ENCODE measurements at regions not wholly inside any gene's neighbourhood (a gene's known extent, or its start where the extent isn't known, plus 50 kb on each side); places are given as distances from the start of the nearest gene placed in this dataset.
"Not testable (repeated sequence)": the region's sequence is repeated elsewhere in the genome, so short reads cannot be mapped to it uniquely, and the experiment has no call there.

DNA sequence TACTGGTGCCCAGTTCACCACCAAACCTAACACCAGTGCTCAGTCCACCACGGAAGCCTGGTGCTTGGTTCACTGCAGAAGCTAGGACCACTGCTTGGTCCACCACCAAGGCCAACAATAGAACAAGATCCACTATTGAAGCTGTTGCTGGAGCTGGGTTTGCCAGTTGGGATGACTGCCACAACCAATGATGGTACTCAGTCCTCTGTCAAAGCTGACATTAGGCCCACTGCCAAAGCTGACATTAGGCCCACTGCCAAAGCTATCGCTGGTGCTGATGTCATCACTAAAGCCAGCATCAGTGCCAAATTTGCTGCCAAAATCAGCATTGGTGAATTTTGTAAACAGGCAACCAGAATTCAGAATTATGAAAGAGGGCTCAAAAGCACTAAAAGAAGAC, 1850.2 kb upstream of the RAG2 start:
- no peak for DNase-seq
- no peak overlapping the region for H3K4me3 ChIP-seq (ENCODE audit: insufficient read depth, low read depth, low read length)
- H3K27me3 ChIP-seq (ENCODE audit: control insufficient read depth, insufficient read depth, low read length): no peaks in the 10 kb centered on the region
- no peaks in the 10 kb centered on the region for H3K36me3 ChIP-seq (replicated peaks; ENCODE audit: control insufficient read depth, insufficient read depth, low read length)

DNA sequence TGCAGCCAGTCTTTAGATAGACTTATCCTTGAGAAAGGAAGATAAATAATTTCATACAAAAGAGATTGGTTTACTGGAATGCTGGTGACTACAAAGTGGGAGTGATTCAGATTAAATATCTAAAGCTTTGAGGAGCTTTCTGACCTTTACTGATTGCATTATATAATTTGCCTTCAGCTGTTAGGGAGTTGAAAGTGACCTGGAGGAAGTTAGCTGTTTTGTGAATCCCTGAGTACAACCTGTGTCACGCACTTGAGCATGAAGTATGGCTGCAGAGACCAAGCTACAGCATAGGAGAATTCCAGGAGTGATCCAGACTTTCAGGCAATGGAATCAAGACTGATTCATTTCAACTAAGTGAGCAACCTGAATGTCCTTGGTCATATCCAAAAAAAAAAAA, 1848.3 kb upstream of the RAG2 start:
- H3K36me3 ChIP-seq (replicated peaks; ENCODE audit: control insufficient read depth, insufficient read depth, low read length): no peaks in the 10 kb centered on the region
- no peak for DNase-seq
- no peak overlapping the region for H3K4me3 ChIP-seq (ENCODE audit: insufficient read depth, low read depth, low read length)
- no peaks in the 10 kb centered on the region for H3K27me3 ChIP-seq (ENCODE audit: control insufficient read depth, insufficient read depth, low read length)

DNA sequence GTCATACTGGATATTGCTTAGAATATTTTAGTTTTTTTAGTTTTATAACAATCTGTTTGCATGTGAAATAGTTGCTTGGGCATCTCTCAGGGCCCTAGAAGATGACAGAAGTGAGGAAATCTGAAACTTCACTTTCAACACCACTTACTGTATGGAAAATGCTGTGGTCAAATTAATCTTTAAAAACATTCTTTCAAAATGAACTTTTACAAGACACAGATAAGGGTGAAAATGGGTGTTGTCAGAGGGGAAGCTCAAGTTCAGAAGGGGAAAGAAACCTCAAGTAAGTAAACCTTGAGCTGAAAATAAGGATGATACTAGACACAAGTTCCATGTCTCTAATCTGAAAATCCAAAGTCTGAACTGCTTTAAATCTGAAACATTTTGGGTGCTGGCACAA, 1840.1 kb upstream of the RAG2 start:
- Histone ChIP-seq H3K36me3 (replicated peaks; ENCODE audit: control insufficient read depth, insufficient read depth, low read length) (no peaks in the 10 kb centered on the region), H3K27me3 (ENCODE audit: control insufficient read depth, insufficient read depth, low read length) (no peaks in the 10 kb centered on the region), H3K4me3 (ENCODE audit: insufficient read depth, low read depth, low read length) (no peak overlapping the region)
- no peak for DNase-seq

DNA sequence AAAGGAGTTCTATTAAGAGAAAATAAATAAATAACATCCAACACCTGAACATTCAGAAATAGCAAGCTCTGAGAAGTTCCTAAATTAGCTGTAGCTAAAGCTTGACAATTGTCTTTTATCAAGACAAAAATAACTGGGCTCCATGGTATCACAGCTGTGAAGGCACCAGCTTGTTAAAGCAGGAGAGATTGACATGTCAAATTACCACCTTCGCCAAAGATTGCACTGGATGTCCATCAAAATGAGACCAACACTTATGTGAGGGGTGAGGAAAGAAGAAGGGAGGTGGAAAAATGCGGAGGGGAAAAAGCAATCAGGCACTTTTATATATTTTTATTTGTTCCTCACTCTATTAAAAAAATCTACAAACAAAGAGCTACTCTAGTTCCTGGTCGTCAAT, 1827.5 kb upstream of the RAG2 start:
- Histone ChIP-seq H3K36me3 (replicated peaks; ENCODE audit: control insufficient read depth, insufficient read depth, low read length) (no peaks in the 10 kb centered on the region), H3K27me3 (ENCODE audit: control insufficient read depth, insufficient read depth, low read length) (no peaks in the 10 kb centered on the region), H3K4me3 (ENCODE audit: insufficient read depth, low read depth, low read length) (no peak overlapping the region)
- DNase-seq: no peak

DNA sequence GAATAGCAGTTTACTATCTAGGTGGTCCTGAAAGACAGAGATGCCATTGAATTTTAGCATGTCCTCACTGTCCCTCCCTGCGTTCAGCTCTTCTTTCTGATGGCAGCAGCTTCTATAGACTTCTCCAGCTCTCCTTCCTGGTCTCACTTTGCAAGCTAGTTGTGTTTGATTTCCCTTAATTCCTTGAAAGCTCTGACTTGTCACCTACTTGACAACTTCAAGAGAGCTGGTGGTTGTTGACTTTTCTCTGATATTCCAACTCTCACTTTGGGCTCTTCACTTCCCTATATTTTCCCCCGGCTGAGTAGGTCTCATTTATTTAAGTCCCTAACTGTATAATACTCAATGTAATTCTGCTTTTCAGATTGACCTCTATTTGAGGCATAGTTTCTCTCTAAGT, 1825.0 kb upstream of the RAG2 start:
- DNase-seq: no peak
- Histone ChIP-seq H3K27me3 (ENCODE audit: control insufficient read depth, insufficient read depth, low read length) (no peaks in the 10 kb centered on the region), H3K36me3 (replicated peaks; ENCODE audit: control insufficient read depth, insufficient read depth, low read length) (no peaks in the 10 kb centered on the region), H3K4me3 (ENCODE audit: insufficient read depth, low read depth, low read length) (no peak overlapping the region)

DNA sequence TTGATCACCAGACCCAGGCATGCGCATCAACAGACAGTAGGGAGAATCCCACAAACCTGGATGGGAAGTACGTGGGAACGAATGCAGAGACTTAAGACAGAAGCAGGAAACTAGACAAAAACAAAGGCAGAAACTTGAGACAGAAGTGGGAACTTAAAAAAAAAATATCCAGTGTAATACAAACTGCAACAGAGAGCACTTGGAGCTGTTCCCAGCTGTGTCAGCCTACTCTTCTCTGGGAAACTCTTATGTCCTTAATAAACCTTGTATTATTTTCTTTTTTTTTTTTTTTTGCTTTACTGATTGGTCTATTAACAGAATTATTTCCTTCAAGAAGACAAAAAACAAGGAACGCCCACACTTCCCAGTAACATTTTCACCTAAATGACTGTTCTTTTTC, 1818.1 kb upstream of the RAG2 start:
- no peak for DNase-seq
- Histone ChIP-seq H3K36me3 (replicated peaks; ENCODE audit: control insufficient read depth, insufficient read depth, low read length) (no peaks in the 10 kb centered on the region), H3K4me3 (ENCODE audit: insufficient read depth, low read depth, low read length) (no peak overlapping the region)

DNA sequence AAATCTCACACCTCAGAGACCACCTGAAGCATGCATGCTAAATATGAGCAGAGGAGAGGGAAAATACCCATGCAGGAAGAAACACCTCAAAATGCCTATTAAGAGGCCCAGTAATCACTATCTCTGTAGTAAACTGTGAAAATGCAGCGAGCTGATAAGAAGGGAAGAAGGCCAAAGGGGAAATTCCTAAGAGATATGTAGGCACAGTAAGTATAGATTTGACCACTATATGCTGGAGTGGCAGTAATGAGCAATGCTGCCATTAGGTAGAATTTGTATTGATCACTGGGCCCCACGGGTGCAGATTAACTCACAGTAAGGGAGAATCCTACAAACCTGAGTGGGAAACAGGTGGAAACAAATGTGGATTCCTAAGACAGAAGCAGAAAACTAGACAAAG, 1813.1 kb upstream of the RAG2 start:
- DNase-seq: no peak
- Histone ChIP-seq H3K27me3 (ENCODE audit: control insufficient read depth, insufficient read depth, low read length) (no peaks in the 10 kb centered on the region), H3K36me3 (replicated peaks; ENCODE audit: control insufficient read depth, insufficient read depth, low read length) (no peaks in the 10 kb centered on the region), H3K4me3 (ENCODE audit: insufficient read depth, low read depth, low read length) (no peak overlapping the region)

More for the DNA sequence above, 1818.1 kb upstream of the RAG2 start:
- no peaks in the 10 kb centered on the region for H3K27me3 ChIP-seq (ENCODE audit: control insufficient read depth, insufficient read depth, low read length)

DNA sequence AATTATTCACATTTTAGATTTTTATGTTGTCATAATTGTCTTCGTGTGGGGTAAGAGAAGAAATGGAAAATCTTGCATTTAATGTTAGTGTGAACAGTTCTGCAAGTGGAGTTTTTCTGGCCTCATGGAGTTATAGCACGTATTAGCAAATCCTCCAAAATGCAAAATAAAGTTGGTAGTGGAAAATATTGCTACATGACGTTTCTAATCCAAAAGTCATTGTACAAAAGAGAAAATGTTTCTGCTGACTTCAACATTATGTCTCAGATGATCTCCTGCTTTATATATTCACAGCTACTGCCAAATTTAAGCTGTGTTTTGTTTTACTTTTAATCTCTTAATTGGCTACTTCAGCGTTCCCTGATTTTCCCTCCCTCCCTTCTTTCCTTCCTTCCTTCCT, 1804.0 kb upstream of the RAG2 start:
- H3K27me3 ChIP-seq (ENCODE audit: control insufficient read depth, insufficient read depth, low read length): no peaks in the 10 kb centered on the region
- H3K36me3 ChIP-seq (replicated peaks; ENCODE audit: control insufficient read depth, insufficient read depth, low read length): no peaks in the 10 kb centered on the region
- H3K4me3 ChIP-seq (ENCODE audit: insufficient read depth, low read depth, low read length): no peak overlapping the region
- no peak for DNase-seq

DNA sequence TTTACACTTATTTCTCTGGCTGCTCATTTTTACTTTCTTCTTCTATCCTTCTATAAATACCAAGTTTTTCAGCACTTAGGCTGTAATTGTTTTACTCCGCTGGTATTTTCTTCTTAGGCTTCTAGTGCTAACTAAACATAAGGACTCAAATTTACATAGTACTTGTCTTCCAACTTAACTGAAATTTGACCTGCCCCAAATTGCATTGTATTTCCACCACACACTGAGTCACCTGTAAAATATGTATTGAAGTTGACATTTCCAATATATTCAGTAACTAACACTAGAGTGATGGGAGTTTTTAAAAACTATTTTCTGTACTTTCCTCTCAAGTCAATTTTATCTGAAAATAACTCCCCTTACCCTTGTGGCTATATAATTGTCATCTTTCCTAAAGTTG, 1794.1 kb upstream of the RAG2 start:
- Histone ChIP-seq H3K36me3 (replicated peaks; ENCODE audit: control insufficient read depth, insufficient read depth, low read length) (no peaks in the 10 kb centered on the region), H3K27me3 (ENCODE audit: control insufficient read depth, insufficient read depth, low read length) (no peaks in the 10 kb centered on the region), H3K4me3 (ENCODE audit: insufficient read depth, low read depth, low read length) (no peak overlapping the region)
- DNase-seq: no peak

DNA sequence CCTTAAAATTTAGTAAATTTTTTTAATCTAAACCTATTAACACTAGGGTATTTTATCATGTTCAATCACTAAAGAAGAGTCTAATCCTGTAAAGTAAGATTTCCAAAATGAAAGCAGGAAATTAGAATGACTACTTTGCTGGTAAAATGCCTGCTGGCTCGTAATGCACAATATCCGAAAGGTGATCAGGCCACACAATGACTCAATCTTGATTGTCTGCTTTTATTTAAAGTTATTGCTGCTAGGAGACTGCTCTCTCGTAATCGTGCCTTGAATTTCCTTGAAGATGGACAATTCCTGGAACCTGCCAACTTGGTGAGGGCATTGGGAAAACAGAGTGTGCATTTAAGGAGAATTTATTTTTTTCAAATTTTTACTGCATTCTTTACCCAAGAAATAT, 1786.5 kb upstream of the RAG2 start:
- Histone ChIP-seq H3K27me3 (ENCODE audit: control insufficient read depth, insufficient read depth, low read length) (no peaks in the 10 kb centered on the region), H3K4me3 (ENCODE audit: insufficient read depth, low read depth, low read length) (no peak overlapping the region), H3K36me3 (replicated peaks; ENCODE audit: control insufficient read depth, insufficient read depth, low read length) (no peaks in the 10 kb centered on the region)
- DNase-seq: no peak

DNA sequence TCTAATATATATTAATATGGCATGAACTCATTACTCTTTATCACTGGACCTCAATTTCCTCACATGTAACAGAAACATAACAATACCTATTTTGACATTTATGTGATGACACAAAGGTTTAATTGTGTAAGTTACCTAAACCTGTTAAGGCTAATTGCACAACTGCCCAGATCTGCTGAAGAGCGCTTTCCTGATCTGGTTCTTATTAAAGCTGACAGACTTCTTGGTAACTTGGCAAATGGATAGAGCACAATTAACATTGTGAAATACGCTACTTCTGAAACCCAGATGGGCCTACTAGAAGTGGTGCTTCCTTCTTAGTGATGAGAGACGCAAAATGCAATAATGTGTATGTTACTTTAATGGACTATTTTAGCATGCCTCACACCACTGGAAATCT, 1767.2 kb upstream of the RAG2 start:
- Histone ChIP-seq H3K4me3 (ENCODE audit: insufficient read depth, low read depth, low read length) (no peak overlapping the region), H3K36me3 (replicated peaks; ENCODE audit: control insufficient read depth, insufficient read depth, low read length) (no peaks in the 10 kb centered on the region), H3K27me3 (ENCODE audit: control insufficient read depth, insufficient read depth, low read length) (no peaks in the 10 kb centered on the region)
- no peak for DNase-seq

DNA sequence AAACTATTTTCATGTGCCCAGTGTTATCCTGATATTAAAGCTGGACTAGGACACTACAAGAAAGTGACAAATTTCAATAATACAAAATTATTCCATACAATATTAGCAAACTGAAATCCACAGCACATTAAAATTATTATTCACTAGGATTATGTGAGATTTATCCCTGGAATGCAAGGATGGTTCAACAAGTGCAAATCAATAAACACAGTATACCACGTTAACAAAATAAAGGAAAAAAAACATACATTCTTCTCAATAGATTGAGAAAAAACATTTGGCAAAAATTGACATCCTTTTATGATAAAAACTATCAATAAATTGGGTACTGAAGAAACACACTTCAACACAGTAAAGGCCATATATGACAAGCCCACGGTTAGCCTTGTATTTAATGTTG, 1758.2 kb upstream of the RAG2 start:
- no peak overlapping the region for H3K4me3 ChIP-seq (ENCODE audit: insufficient read depth, low read depth, low read length)
- DNase-seq: no peak
- H3K36me3 ChIP-seq (replicated peaks; ENCODE audit: control insufficient read depth, insufficient read depth, low read length): no peaks in the 10 kb centered on the region
- H3K27me3 ChIP-seq (ENCODE audit: control insufficient read depth, insufficient read depth, low read length): no peaks in the 10 kb centered on the region

DNA sequence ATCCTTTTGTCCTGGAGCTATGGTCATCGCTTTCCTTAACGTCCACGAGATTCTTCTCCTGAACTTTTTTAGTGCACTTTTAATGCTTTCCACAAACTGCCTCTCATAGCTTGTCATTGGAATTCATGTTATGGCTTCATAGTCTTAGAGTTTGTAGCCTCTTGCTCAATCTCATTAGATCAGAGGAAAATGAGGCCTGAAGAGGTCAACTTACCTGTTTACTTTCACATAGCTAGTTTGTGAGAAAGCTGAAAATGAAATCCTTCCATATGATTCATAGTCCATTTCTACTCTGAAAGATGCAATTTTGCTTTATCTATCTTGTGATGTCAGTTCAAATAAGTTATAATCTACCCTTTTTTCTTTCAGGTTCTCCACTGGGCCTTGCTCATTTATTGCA, 1747.2 kb upstream of the RAG2 start:
- H3K27me3 ChIP-seq (ENCODE audit: control insufficient read depth, insufficient read depth, low read length): no peaks in the 10 kb centered on the region
- no peak for DNase-seq
- no peaks in the 10 kb centered on the region for H3K36me3 ChIP-seq (replicated peaks; ENCODE audit: control insufficient read depth, insufficient read depth, low read length)
- H3K4me3 ChIP-seq (ENCODE audit: insufficient read depth, low read depth, low read length): no peak overlapping the region

DNA sequence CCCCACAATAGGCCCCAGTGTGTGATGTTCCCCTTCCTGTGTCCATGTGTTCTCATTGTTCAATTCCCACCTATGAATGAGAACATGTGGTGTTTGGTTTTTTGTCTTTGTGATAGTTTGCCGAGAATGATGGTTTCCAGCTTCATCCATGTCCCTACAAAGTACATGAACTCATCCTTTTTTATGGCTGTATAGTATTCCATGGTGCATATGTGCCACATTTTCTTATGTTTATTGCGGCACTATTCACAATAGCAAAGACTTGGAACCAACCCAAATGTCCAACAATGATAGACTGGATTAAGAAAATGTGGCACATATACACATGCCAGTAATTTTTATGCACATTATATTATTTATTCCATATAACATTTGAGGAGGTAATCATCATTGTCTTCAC, 1743.6 kb upstream of the RAG2 start:
- not testable (repeated sequence) for H3K27me3 ChIP-seq (ENCODE audit: control insufficient read depth, insufficient read depth, low read length); DNase-seq; H3K36me3 ChIP-seq (replicated peaks; ENCODE audit: control insufficient read depth, insufficient read depth, low read length); H3K4me3 ChIP-seq (ENCODE audit: insufficient read depth, low read depth, low read length)

DNA sequence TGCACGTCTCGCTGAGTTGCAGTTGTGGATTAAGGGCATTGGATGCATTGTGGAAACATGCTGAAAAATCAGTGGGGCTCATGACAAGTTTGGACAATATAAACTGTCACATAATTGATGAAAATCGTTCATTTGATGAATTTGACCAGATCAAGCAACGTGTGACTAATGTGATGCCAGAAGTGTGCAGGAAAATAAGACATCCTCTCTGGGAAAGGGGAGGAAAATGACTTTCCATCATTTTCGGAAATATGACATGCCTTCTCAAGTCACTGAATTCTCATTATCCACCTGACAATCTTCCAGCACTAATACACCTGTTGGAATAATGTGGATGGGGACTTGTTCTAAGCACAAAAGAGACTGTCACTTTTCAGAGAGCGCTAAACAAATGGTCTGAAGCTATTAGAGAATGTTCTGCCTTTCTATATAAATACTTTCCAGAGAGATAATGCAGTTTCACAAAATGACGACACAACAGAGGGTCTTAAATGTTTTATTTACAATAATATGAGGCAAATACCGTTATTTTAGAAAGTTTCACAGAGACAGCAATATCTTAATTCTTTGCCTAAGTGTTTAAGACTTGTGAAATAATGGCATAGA, 1741.9 kb upstream of the RAG2 start:
- Histone ChIP-seq H3K36me3 (replicated peaks; ENCODE audit: control insufficient read depth, insufficient read depth, low read length) (no peaks in the 10 kb centered on the region), H3K4me3 (ENCODE audit: insufficient read depth, low read depth, low read length) (no peak overlapping the region), H3K27me3 (ENCODE audit: control insufficient read depth, insufficient read depth, low read length) (no peaks in the 10 kb centered on the region)
- no peak for DNase-seq

DNA sequence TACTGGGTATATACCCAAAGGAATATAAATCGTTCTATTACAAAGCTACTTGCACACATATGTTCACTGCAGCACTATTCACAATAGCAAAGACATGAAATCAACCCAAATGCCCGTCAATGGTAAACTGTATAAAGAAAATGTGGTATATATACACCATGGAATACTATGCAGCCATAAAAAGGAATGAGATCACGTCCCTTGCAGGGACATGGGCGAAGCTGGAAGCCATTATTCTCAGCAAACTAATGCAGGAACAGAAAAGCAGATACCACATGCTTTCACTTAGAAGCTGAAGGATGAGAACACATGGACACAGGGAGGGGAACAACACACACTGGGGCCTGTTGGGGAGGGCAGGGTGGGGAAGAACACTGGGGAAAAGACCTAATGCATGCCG, 1740.0 kb upstream of the RAG2 start:
- H3K4me3 ChIP-seq (ENCODE audit: insufficient read depth, low read depth, low read length); DNase-seq; H3K27me3 ChIP-seq (ENCODE audit: control insufficient read depth, insufficient read depth, low read length); H3K36me3 ChIP-seq (replicated peaks; ENCODE audit: control insufficient read depth, insufficient read depth, low read length): not testable (repeated sequence)

Data from H7 (cell line).